ENCODE measurements at regions not wholly inside any gene's neighbourhood (a gene's known extent, or its start where the extent isn't known, plus 50 kb on each side); places are given as distances from the start of the nearest gene placed in this dataset.

- WGBS (ENCODE audit: missing lambda C conversion rate): 75% methylated on average over 2 of the region's 2 CpGs
- ChIA-PET POLR2A (no interaction called here), CTCF (no interaction called here)
- TF ChIP-seq RFX5 (IDR thresholded peaks at IDR 0.05) (no peak), ZNF302 (CRISPR knock-in tag; IDR thresholded peaks at IDR 0.05) (no peak), USF2 (IDR thresholded peaks at IDR 0.05) (no peak), HMGXB4 (CRISPR knock-in tag; IDR thresholded peaks at IDR 0.05; ENCODE audit: borderline replicate concordance) (no peak), HES2 (IDR thresholded peaks at IDR 0.05) (no peak), FOSL2 (IDR thresholded peaks at IDR 0.05) (no peak), FOSL2 (CRISPR knock-in tag; IDR thresholded peaks at IDR 0.05) (no peak), ZSCAN20 (CRISPR knock-in tag; IDR thresholded peaks at IDR 0.05) (no peak), FOXS1 (CRISPR knock-in tag; IDR thresholded peaks at IDR 0.05) (no peak), ZFP36 (IDR thresholded peaks at IDR 0.05; ENCODE audit: borderline replicate concordance, partially characterized antibody) (no peak), ZC3H11A (IDR thresholded peaks at IDR 0.05) (no peak), MAX (IDR thresholded peaks at IDR 0.05) (no peak), GATA3 (IDR thresholded peaks at IDR 0.05; ENCODE audit: borderline replicate concordance) (no peak), TP53 (CRISPR knock-in tag; IDR thresholded peaks at IDR 0.05) (no peak), BHLHE40 (IDR thresholded peaks at IDR 0.05; ENCODE audit: low read depth, low read length) (no peak), RNF2 (IDR thresholded peaks at IDR 0.05; ENCODE audit: borderline replicate concordance, low read depth) (no peak), NFE2L2 (conservative IDR thresholded peaks at IDR 0.05; ENCODE audit: low read length) (no peak)
- no peaks in the 10 kb centered on the region for H3K4me1 ChIP-seq
- no peak overlapping the region for H3K4me3 ChIP-seq
- DNase-seq (ENCODE audit: low read depth in 1 of 2, low spot score in 1 of 2) (no peak), ATAC-seq (no peak), FAIRE-seq (no peak)
- H3K9me3 ChIP-seq: no peaks in the 10 kb centered on the region
- H3K27ac ChIP-seq: no peak overlapping the region
- no peak overlapping the region for H3K4me2 ChIP-seq
Observed at GRCh38 chr12:31861360-31861759, 97.9 kb upstream of the RESF1 start.

GRCh38 chr12:31860401-31860800, 98.8 kb upstream of the RESF1 start:
- Histone ChIP-seq H3K4me3 (no peak overlapping the region), H3K27ac (no peak overlapping the region), H3K4me1 (no peaks in the 10 kb centered on the region), H3K4me2 (no peak overlapping the region), H3K9me3 (no peaks in the 10 kb centered on the region)
- TF ChIP-seq HEYL (CRISPR knock-in tag; IDR thresholded peaks at IDR 0.05) (no peak), CEBPB (IDR thresholded peaks at IDR 0.05) (peak in 1 of 2 experiments; percentile 30; a peak in 1 of 4 replicates)
- FAIRE-seq (no peak), ATAC-seq (no peak), DNase-seq (ENCODE audit: low read depth in 1 of 2, low spot score in 1 of 2) (no peak)
- POLR2A ChIA-PET: no interaction called here
- CTCF ChIA-PET: no interaction called here
- WGBS (ENCODE audit: missing lambda C conversion rate): 63% methylated on average over 4 of the region's 4 CpGs

GRCh38 chr12:31859232-31859977, 99.8 kb upstream of the RESF1 start:
- POLR2A ChIA-PET: no interaction called here

More at GRCh38 chr12:31859232-31859977, 99.8 kb upstream of the RESF1 start:
- DNase-seq (ENCODE audit: low read depth in 1 of 2, low spot score in 1 of 2) (no peak), ATAC-seq (no peak), FAIRE-seq (no peak)
- Histone ChIP-seq H3K27ac (no peak overlapping the region), H3K4me2 (no peak overlapping the region), H3K4me3 (no peak overlapping the region), H3K9me3 (no peaks in the 10 kb centered on the region), H3K4me1 (no peaks in the 10 kb centered on the region)
- TF ChIP-seq FOSB (CRISPR knock-in tag; IDR thresholded peaks at IDR 0.05) (no peak), KDM5A (IDR thresholded peaks at IDR 0.05) (no peak), HOXB5 (CRISPR knock-in tag; IDR thresholded peaks at IDR 0.05) (no peak), MAFK (IDR thresholded peaks at IDR 0.05; ENCODE audit: partially characterized antibody) (no peak), PBX3 (IDR thresholded peaks at IDR 0.05) (no peak), HMGXB4 (CRISPR knock-in tag; IDR thresholded peaks at IDR 0.05; ENCODE audit: borderline replicate concordance) (no peak), REST (IDR thresholded peaks at IDR 0.05) (no peak)
- CTCF ChIA-PET: no interaction called here
- WGBS (ENCODE audit: missing lambda C conversion rate): 67% methylated on average over 13 of the region's 13 CpGs
